Endothelial cell of umbilical vein (primary cell): ENCODE measurements at regions not wholly inside any gene's neighbourhood (a gene's known extent, or its start where the extent isn't known, plus 50 kb on each side); places are given as distances from the start of the nearest gene placed in this dataset.
A peak's percentile ranks its signal among the peaks of the same experiment; 100 is the strongest.

Experiments
- BruUV-seq: library from RNA; stranded (reverse); fragments of 400-500 nt; replicated peaks from 2 replicates; lab custom pipeline; 2021; lab: Mats Ljungman, UMichigan
- CTCF ChIA-PET: fragments of 300-600, 350-600 bp; sonication (Branson Sonifier 250); formaldehyde crosslinking; loops from one replicate; lab custom pipeline; 2021; ENCODE audit warnings: antibody characterized with exemption, inconsistent platforms; lab: Charles Lee
- POLR2A ChIA-PET: fragments of 300-600, 350-600 bp; sonication (Branson Sonifier 250); formaldehyde crosslinking; loops from one replicate; lab custom pipeline; 2021; ENCODE audit warnings: antibody characterized with exemption, inconsistent platforms; lab: Charles Lee
- DNase-seq: peaks from one replicate; pipeline ENCODE4 v3.0.0-alpha.2; 2011; ENCODE audit warnings: low read depth, low spot score
- FAIRE-seq: peaks from 2 replicates; lab custom pipeline; 2011; peaks lifted over from hg19 to GRCh38; lab: Jason Lieb, UNC
- H2AFZ ChIP-seq: 2 replicates; pipeline ENCODE4 v1.6.0; 2012; ENCODE audit warnings: low read depth, low read length, control low read depth, inconsistent platforms
- H3K27ac ChIP-seq: 2 replicates; pipeline ENCODE4 v1.5.1; 2011; ENCODE audit warnings: low read depth, mild to moderate bottlenecking, control low read depth, low read length, moderate library complexity; ENCODE audit not compliant: insufficient read depth
- H3K27me3 ChIP-seq, 2 experiments: 2 replicates each; pipeline versions ENCODE4 v1.6.0 to v1.6.1; 2011; ENCODE audit warnings: low read length in 2 of 2, mixed read lengths in 1 of 2; ENCODE audit not compliant: control insufficient read depth in 2 of 2, insufficient read depth in 2 of 2
- H3K36me3 ChIP-seq, 2 experiments: 2 replicates in 1 of 2; 3 replicates in 1 of 2; pipeline ENCODE4 v1.5.1; 2011; ENCODE audit warnings: low read length in 2 of 2, mild to moderate bottlenecking in 1 of 2, moderate library complexity in 1 of 2; ENCODE audit not compliant: control insufficient read depth in 2 of 2, insufficient read depth in 2 of 2; ENCODE audit errors: extremely low read depth in 1 of 2
- H3K4me1 ChIP-seq: 3 replicates; pipeline ENCODE4 v1.5.1; 2011; ENCODE audit warnings: mild to moderate bottlenecking, low read length; ENCODE audit not compliant: control insufficient read depth, insufficient read depth; ENCODE audit errors: extremely low read depth
- H3K4me2 ChIP-seq: 2 replicates; pipeline ENCODE4 v1.6.1; 2011; ENCODE audit warnings: low read length, control low read depth, mixed read lengths; ENCODE audit not compliant: insufficient read depth
- H3K4me3 ChIP-seq, 3 experiments: fragments of 200-600 bp in 1 of 3; sonication (generic), shearing (Covaris generic) in 1 of 3; replicated peaks in 1 of 3; 2 replicates each; pipeline ENCODE4 v1.5.1; 2011 to 2016; ENCODE audit warnings: control low read depth in 3 of 3, low read length in 3 of 3, mild to moderate bottlenecking in 2 of 3, inconsistent platforms in 1 of 3, low read depth in 1 of 3, moderate library complexity in 1 of 3; ENCODE audit not compliant: insufficient read depth in 1 of 3
- H3K79me2 ChIP-seq: 2 replicates; pipeline ENCODE4 v1.6.0; 2012; ENCODE audit warnings: low read length, inconsistent platforms; ENCODE audit not compliant: control insufficient read depth, insufficient read depth
- H3K9ac ChIP-seq: replicated peaks from 2 replicates; pipeline ENCODE3; 2011; ENCODE audit warnings: low read length, control low read depth; ENCODE audit not compliant: insufficient read depth; ENCODE audit errors: extremely low read depth
- H3K9me1 ChIP-seq: replicated peaks from 3 replicates; pipeline ENCODE4 v1.6.0; 2011; ENCODE audit warnings: mild to moderate bottlenecking, low read length; ENCODE audit not compliant: control insufficient read depth, insufficient read depth; ENCODE audit errors: extremely low read depth
- H3K9me3 ChIP-seq: replicated peaks from 2 replicates; pipeline ENCODE4 v1.5.1; 2012; ENCODE audit warnings: low read length, inconsistent platforms; ENCODE audit not compliant: control insufficient read depth, insufficient read depth
- H4K20me1 ChIP-seq: replicated peaks from 2 replicates; pipeline ENCODE3; 2011; ENCODE audit warnings: mild to moderate bottlenecking, low read length; ENCODE audit not compliant: control insufficient read depth, insufficient read depth; ENCODE audit errors: extremely low read depth
- EZH2 ChIP-seq: IDR thresholded peaks from 2 replicates; pipeline ENCODE4 v1.6.1; 2012; ENCODE audit warnings: borderline replicate concordance, low read depth, mild to moderate bottlenecking, moderate library complexity, low read length, inconsistent platforms; ENCODE audit not compliant: severe bottlenecking
- GATA2 ChIP-seq: IDR thresholded peaks from 2 replicates; pipeline ENCODE4 v1.7.0; 2011; ENCODE audit warnings: low read depth, mild to moderate bottlenecking, moderate library complexity, mixed read lengths, low read length; ENCODE audit not compliant: insufficient read length, insufficient read depth
- JUN ChIP-seq: IDR thresholded peaks from 2 replicates; pipeline ENCODE4 v1.6.1; 2011; ENCODE audit warnings: borderline replicate concordance, low read depth; ENCODE audit not compliant: insufficient read length, insufficient read depth
- POLR2A ChIP-seq: IDR thresholded peaks from 2 replicates; pipeline ENCODE4 v1.6.1; 2012; ENCODE audit warnings: low read depth, mild to moderate bottlenecking, control low read depth, low read length
- dilution Hi-C: fragments of 300-500 bp; cut with MboI; formaldehyde crosslinking; loops from one replicate; pipeline ENCODE4 v1.15.0; 2019; ENCODE audit warnings: low sequenced_read_pairs; ENCODE audit not compliant: extremely low pct_ligation_motif_present
- intact Hi-C: fragments of 100-400 bp; cut with micrococcal nuclease; formaldehyde crosslinking; loops from one replicate; pipeline ENCODE4 v1.10.0; 2022
- TF ChIP-seq, protein P1 (sequence below), 2 donors: IDR thresholded peaks; 1 replicate in 1 of 2; 2 replicates in 1 of 2; pipeline ENCODE4 v1.5.1; 2011; ENCODE audit warnings: low read length in 2 of 2, mild to moderate bottlenecking in 2 of 2, moderate library complexity in 2 of 2, control low read depth in 1 of 2, inconsistent platforms in 1 of 2, low read depth in 1 of 2; ENCODE audit not compliant: insufficient read depth in 1 of 2; ENCODE audit errors: extremely low read depth in 1 of 2

DNA sequence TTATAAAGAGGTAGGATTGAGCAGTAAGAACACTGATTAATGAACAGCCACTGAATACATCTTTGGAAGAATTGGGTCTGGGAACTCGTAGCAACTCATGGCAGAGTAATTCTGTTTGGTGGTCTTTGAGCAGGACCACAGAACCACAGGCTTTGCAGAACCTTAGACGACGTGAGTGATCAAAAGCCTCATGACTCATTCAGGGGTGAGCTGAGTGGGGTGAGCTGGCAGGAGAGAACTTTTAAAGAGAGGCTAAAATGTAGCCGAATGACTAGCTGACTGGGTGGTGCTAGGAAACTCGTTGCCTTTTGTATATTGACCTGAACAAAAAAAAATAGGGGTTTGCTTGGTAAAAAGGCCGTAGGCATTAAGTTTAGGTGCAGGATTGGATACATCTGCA, 313.8 kb downstream of the TGFB2 start:
- H3K9me3 ChIP-seq, result no peaks in the 10 kb centered on the region
- no TSS peak for BruUV-seq
- peaks cover 26% of the 10 kb centered on the region for H3K4me1 ChIP-seq
- no peaks in the 10 kb centered on the region for H3K27me3 ChIP-seq
- no peak overlapping the region for H3K27ac ChIP-seq
- H2AFZ ChIP-seq, result peak overlapping the region; percentile 11
- H3K79me2 ChIP-seq, result no peaks in the 10 kb centered on the region
- H3K4me3 ChIP-seq, result no peak overlapping the region
- no peaks in the 10 kb centered on the region for H3K9me1 ChIP-seq
- FAIRE-seq (no peak), DNase-seq (peak; percentile 30)
- no peak overlapping the region for H3K9ac ChIP-seq
- no peaks in the 10 kb centered on the region for H4K20me1 ChIP-seq
- dilution Hi-C loops, result no loop called here
- ChIA-PET POLR2A (no interaction called here), CTCF (no interaction called here)
- TF ChIP-seq EZH2 (no peak), GATA2 (no peak), JUN (no peak), POLR2A (no peak)
- TF ChIP-seq, protein P1, sequence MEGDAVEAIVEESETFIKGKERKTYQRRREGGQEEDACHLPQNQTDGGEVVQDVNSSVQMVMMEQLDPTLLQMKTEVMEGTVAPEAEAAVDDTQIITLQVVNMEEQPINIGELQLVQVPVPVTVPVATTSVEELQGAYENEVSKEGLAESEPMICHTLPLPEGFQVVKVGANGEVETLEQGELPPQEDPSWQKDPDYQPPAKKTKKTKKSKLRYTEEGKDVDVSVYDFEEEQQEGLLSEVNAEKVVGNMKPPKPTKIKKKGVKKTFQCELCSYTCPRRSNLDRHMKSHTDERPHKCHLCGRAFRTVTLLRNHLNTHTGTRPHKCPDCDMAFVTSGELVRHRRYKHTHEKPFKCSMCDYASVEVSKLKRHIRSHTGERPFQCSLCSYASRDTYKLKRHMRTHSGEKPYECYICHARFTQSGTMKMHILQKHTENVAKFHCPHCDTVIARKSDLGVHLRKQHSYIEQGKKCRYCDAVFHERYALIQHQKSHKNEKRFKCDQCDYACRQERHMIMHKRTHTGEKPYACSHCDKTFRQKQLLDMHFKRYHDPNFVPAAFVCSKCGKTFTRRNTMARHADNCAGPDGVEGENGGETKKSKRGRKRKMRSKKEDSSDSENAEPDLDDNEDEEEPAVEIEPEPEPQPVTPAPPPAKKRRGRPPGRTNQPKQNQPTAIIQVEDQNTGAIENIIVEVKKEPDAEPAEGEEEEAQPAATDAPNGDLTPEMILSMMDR (IDR thresholded peaks at IDR 0.05; ENCODE audit: extremely low read depth in 1 of 2, insufficient read depth in 1 of 2, low read depth in 1 of 2, low read length in 2 of 2), result no peak
- intact Hi-C loops, result no loop called here
- no peak overlapping the region for H3K4me2 ChIP-seq
- no peaks in the 10 kb centered on the region for H3K36me3 ChIP-seq
